HUES6 (cell line): ENCODE measurements at regions not wholly inside any gene's neighbourhood (a gene's known extent, or its start where the extent isn't known, plus 50 kb on each side); places are given as distances from the start of the nearest gene placed in this dataset.

Source experiments
- H3K27ac ChIP-seq: 2 replicates; pipeline ENCODE4 v1.7.0; 2013; ENCODE audit warnings: low read depth, mild to moderate bottlenecking, low read length, inconsistent platforms
- H3K27me3 ChIP-seq: 2 replicates; pipeline ENCODE4 v1.6.1; 2013; ENCODE audit warnings: low read length; ENCODE audit not compliant: control insufficient read depth, insufficient read depth
- H3K36me3 ChIP-seq: 2 replicates; pipeline ENCODE4 v1.6.1; 2013; ENCODE audit warnings: low read length; ENCODE audit not compliant: control insufficient read depth, insufficient read depth
- H3K4me1 ChIP-seq: 2 replicates; pipeline ENCODE4 v1.6.1; 2013; ENCODE audit warnings: low read length; ENCODE audit not compliant: control insufficient read depth, insufficient read depth
- H3K4me3 ChIP-seq: 2 replicates; pipeline ENCODE4 v1.5.1; 2013; ENCODE audit warnings: low read depth, low read length
- H3K9ac ChIP-seq: one replicate; pipeline ENCODE4 v1.6.1; 2013; ENCODE audit warnings: mild to moderate bottlenecking, low read length
- H3K9me3 ChIP-seq: 2 replicates; pipeline ENCODE4 v1.6.1; 2013; ENCODE audit warnings: low read depth, low read length; ENCODE audit not compliant: control insufficient read depth, insufficient read depth

GRCh38 chr6:79864421-79864820 lies 82.9 kb downstream of the ELOVL4 start:
- peaks cover 14% of the 10 kb centered on the region for H3K4me1 ChIP-seq
- no peak overlapping the region for H3K27ac ChIP-seq
- H3K27me3 ChIP-seq, result no peaks in the 10 kb centered on the region
- no peak overlapping the region for H3K9ac ChIP-seq
- no peaks in the 10 kb centered on the region for H3K9me3 ChIP-seq
- no peaks in the 10 kb centered on the region for H3K36me3 ChIP-seq
- no peak overlapping the region for H3K4me3 ChIP-seq

GRCh38 chr6:79864001-79864400 lies 83.4 kb downstream of the ELOVL4 start:
- H3K27ac ChIP-seq, result no peak overlapping the region
- H3K9me3 ChIP-seq, result no peaks in the 10 kb centered on the region
- no peaks in the 10 kb centered on the region for H3K27me3 ChIP-seq
- H3K9ac ChIP-seq, result no peak overlapping the region
- peaks cover 11% of the 10 kb centered on the region for H3K4me1 ChIP-seq
- H3K4me3 ChIP-seq, result no peak overlapping the region
- H3K36me3 ChIP-seq, result no peaks in the 10 kb centered on the region

- Histone ChIP-seq H3K9ac (no peak overlapping the region), H3K27ac (no peak overlapping the region), H3K27me3 (no peaks in the 10 kb centered on the region), H3K9me3 (no peaks in the 10 kb centered on the region), H3K36me3 (no peaks in the 10 kb centered on the region), H3K4me3 (no peak overlapping the region), H3K4me1 (peaks cover 8% of the 10 kb centered on the region)
These were observed 83.8 kb downstream of the ELOVL4 start for GRCh38 chr6:79863566-79863965.

- Histone ChIP-seq H3K9me3 (no peaks in the 10 kb centered on the region), H3K27me3 (no peaks in the 10 kb centered on the region), H3K4me1 (peaks cover 1% of the 10 kb centered on the region; the same call in 1 of the 2 replicates), H3K27ac (no peak overlapping the region), H3K9ac (no peak overlapping the region), H3K4me3 (no peak overlapping the region), H3K36me3 (no peaks in the 10 kb centered on the region)
These were observed 84.6 kb downstream of the ELOVL4 start for GRCh38 chr6:79862711-79863110.

- H3K9me3 ChIP-seq, result no peaks in the 10 kb centered on the region
- H3K27me3 ChIP-seq, result no peaks in the 10 kb centered on the region
- H3K9ac ChIP-seq, result no peak overlapping the region
- no peak overlapping the region for H3K27ac ChIP-seq
- no peaks in the 10 kb centered on the region for H3K36me3 ChIP-seq
- no peaks in the 10 kb centered on the region; the same call in 1 of the 2 replicates for H3K4me1 ChIP-seq
- H3K4me3 ChIP-seq, result no peak overlapping the region
These were observed 85.2 kb downstream of the ELOVL4 start for GRCh38 chr6:79862126-79862525.

GRCh38 chr6:79861023-79861422 lies 86.3 kb downstream of the ELOVL4 start:
- no peaks in the 10 kb centered on the region for H3K27me3 ChIP-seq

GRCh38 chr6:79847426-79847825 lies 99.9 kb downstream of the ELOVL4 start:
- no peak overlapping the region for H3K27ac ChIP-seq
- H3K4me1 ChIP-seq, result no peaks in the 10 kb centered on the region
- no peak overlapping the region for H3K4me3 ChIP-seq
- H3K36me3 ChIP-seq, result no peaks in the 10 kb centered on the region
- H3K27me3 ChIP-seq, result no peaks in the 10 kb centered on the region
- H3K9ac ChIP-seq, result no peak overlapping the region
- H3K9me3 ChIP-seq, result no peaks in the 10 kb centered on the region

More at GRCh38 chr6:79861023-79861422, 86.3 kb downstream of the ELOVL4 start:
- no peak overlapping the region for H3K27ac ChIP-seq
- H3K36me3 ChIP-seq, result no peaks in the 10 kb centered on the region
- H3K9me3 ChIP-seq, result no peaks in the 10 kb centered on the region
- H3K4me1 ChIP-seq, result no peaks in the 10 kb centered on the region; the same call in 1 of the 2 replicates
- no peak overlapping the region for H3K9ac ChIP-seq
- H3K4me3 ChIP-seq, result no peak overlapping the region

- no peak overlapping the region for H3K27ac ChIP-seq
- H3K9ac ChIP-seq, result no peak overlapping the region
These were observed 104.8 kb downstream of the ELOVL4 start for GRCh38 chr6:79842376-79843040.

GRCh38 chr6:79841577-79842375 lies 105.6 kb downstream of the ELOVL4 start:
- Histone ChIP-seq H3K9me3 (no peaks in the 10 kb centered on the region; the same call in 1 of the 2 replicates), H3K9ac (no peak overlapping the region), H3K27ac (no peak overlapping the region), H3K27me3 (no peaks in the 10 kb centered on the region), H3K4me1 (no peaks in the 10 kb centered on the region), H3K4me3 (no peak overlapping the region), H3K36me3 (no peaks in the 10 kb centered on the region)

More at GRCh38 chr6:79842376-79843040, 104.8 kb downstream of the ELOVL4 start:
- Histone ChIP-seq H3K4me1 (no peaks in the 10 kb centered on the region), H3K36me3 (no peaks in the 10 kb centered on the region), H3K4me3 (no peak overlapping the region), H3K27me3 (no peaks in the 10 kb centered on the region), H3K9me3 (no peaks in the 10 kb centered on the region; the same call in 1 of the 2 replicates)

GRCh38 chr6:79838851-79839250 lies 108.5 kb downstream of the ELOVL4 start:
- H3K9me3 ChIP-seq, result no peaks in the 10 kb centered on the region; the same call in 1 of the 2 replicates
- no peak overlapping the region for H3K27ac ChIP-seq
- no peak overlapping the region for H3K9ac ChIP-seq
- no peak overlapping the region for H3K4me3 ChIP-seq
- H3K36me3 ChIP-seq, result no peaks in the 10 kb centered on the region
- H3K27me3 ChIP-seq, result no peaks in the 10 kb centered on the region
- H3K4me1 ChIP-seq, result no peaks in the 10 kb centered on the region

GRCh38 chr6:79833964-79834284 lies 113.4 kb downstream of the ELOVL4 start:
- no peaks in the 10 kb centered on the region for H3K27me3 ChIP-seq
- H3K27ac ChIP-seq, result no peak overlapping the region
- H3K4me1 ChIP-seq, result no peaks in the 10 kb centered on the region
- H3K9me3 ChIP-seq, result no peaks in the 10 kb centered on the region
- H3K9ac ChIP-seq, result no peak overlapping the region
- H3K36me3 ChIP-seq, result no peaks in the 10 kb centered on the region
- no peak overlapping the region for H3K4me3 ChIP-seq
